Smooth muscle cell (in vitro differentiated cells): ENCODE measurements at regions not wholly inside any gene's neighbourhood (a gene's known extent, or its start where the extent isn't known, plus 50 kb on each side); places are given as distances from the start of the nearest gene placed in this dataset.

ENCODE experiments used
- DNase-seq: peaks from one replicate; lab custom pipeline; 2025; ENCODE audit not compliant: unreplicated experiment; lab: John Stamatoyannopoulos, UW
- H2AFZ ChIP-seq: fragments of 200-600 bp; sonication (generic); 2 replicates; pipeline ENCODE4 v1.6.0; 2016; ENCODE audit warnings: antibody characterized with exemption, low read depth, mild to moderate bottlenecking
- H3F3A ChIP-seq: fragments of 200-600 bp; sonication (generic); 2 replicates; pipeline ENCODE4 v1.6.0; 2017; ENCODE audit warnings: antibody characterized with exemption, low read depth
- H3K27ac ChIP-seq: fragments of 200-600 bp; sonication (generic); 2 replicates; pipeline ENCODE4 v1.5.1; 2016; ENCODE audit warnings: low read depth, mild to moderate bottlenecking
- H3K27me3 ChIP-seq: fragments of 200-600 bp; sonication (generic); 2 replicates; pipeline ENCODE4 v1.6.1; 2016; ENCODE audit warnings: low read depth, mild to moderate bottlenecking
- H3K36me3 ChIP-seq: fragments of 200-600 bp; sonication (generic); 2 replicates; pipeline ENCODE4 v1.5.1; 2016; ENCODE audit warnings: low read depth
- H3K4me1 ChIP-seq: fragments of 200-600 bp; sonication (generic); 2 replicates; pipeline ENCODE4 v1.5.1; 2016; ENCODE audit warnings: low read depth
- H3K4me2 ChIP-seq: fragments of 200-600 bp; sonication (generic); 2 replicates; pipeline ENCODE4 v1.6.0; 2016; ENCODE audit warnings: mild to moderate bottlenecking
- H3K4me3 ChIP-seq: fragments of 200-600 bp; sonication (generic); 2 replicates; pipeline ENCODE4 v1.5.1; 2016; ENCODE audit warnings: mild to moderate bottlenecking
- H3K79me2 ChIP-seq: fragments of 200-600 bp; sonication (generic); 2 replicates; pipeline ENCODE4 v1.6.0; 2016; ENCODE audit warnings: low read depth, mild to moderate bottlenecking
- H3K9ac ChIP-seq: fragments of 200-600 bp; sonication (generic); 2 replicates; pipeline ENCODE4 v1.6.0; 2016; ENCODE audit warnings: low read depth
- H3K9me3 ChIP-seq: fragments of 200-600 bp; sonication (generic); replicated peaks from 2 replicates; pipeline ENCODE4 v1.5.1; 2016; ENCODE audit warnings: low read depth
- H4K20me1 ChIP-seq: fragments of 200-600 bp; sonication (generic); 2 replicates; pipeline ENCODE4 v1.6.0; 2016; ENCODE audit warnings: low read depth
- CTCF ChIP-seq: fragments of 200-600 bp; sonication (generic); IDR thresholded peaks from 2 replicates; pipeline ENCODE4 v1.5.1; 2017; ENCODE audit warnings: borderline replicate concordance, mild to moderate bottlenecking, antibody characterized with exemption; ENCODE audit not compliant: insufficient read depth, poor library complexity, severe bottlenecking
- WGBS: methylation state at CpG from one replicate; pipeline ENCODE4 v1.1.7; 2016; ENCODE audit warnings: low lambda C conversion rate; 5-methylcytosine and 5-hydroxymethylcytosine counted together

GRCh38 chr11:114914231-114915005, 236.1 kb downstream of the NXPE2 start:
- H3K4me2 ChIP-seq, result no peak overlapping the region
- H3K27ac ChIP-seq, result no peak overlapping the region
- H2AFZ ChIP-seq, result no peak overlapping the region
- no peaks in the 10 kb centered on the region for H3K4me1 ChIP-seq
- H3K27me3 ChIP-seq, result peaks cover 31% of the 10 kb centered on the region
- H3K9me3 ChIP-seq, result no peaks in the 10 kb centered on the region
- DNase-seq, result no peak
- no peaks in the 10 kb centered on the region for H3F3A ChIP-seq
- WGBS, result 91% methylated on average over 1 of the region's 1 CpG
- no peak overlapping the region for H3K9ac ChIP-seq
- H3K4me3 ChIP-seq, result no peak overlapping the region
- H4K20me1 ChIP-seq, result no peaks in the 10 kb centered on the region
- no peaks in the 10 kb centered on the region for H3K36me3 ChIP-seq
- no peaks in the 10 kb centered on the region for H3K79me2 ChIP-seq
- no peak for TF ChIP-seq CTCF

- Histone ChIP-seq H3K4me2 (no peak overlapping the region), H3K36me3 (no peaks in the 10 kb centered on the region), H3K27me3 (peaks cover 37% of the 10 kb centered on the region), H4K20me1 (no peaks in the 10 kb centered on the region), H3K9me3 (no peaks in the 10 kb centered on the region), H3K4me1 (no peaks in the 10 kb centered on the region), H3K9ac (no peak overlapping the region), H2AFZ (no peak overlapping the region), H3K27ac (no peak overlapping the region), H3K79me2 (no peaks in the 10 kb centered on the region), H3K4me3 (no peak overlapping the region), H3F3A (no peaks in the 10 kb centered on the region)
- DNase-seq, result no peak
- 91% methylated on average over 13 of the region's 13 CpGs for WGBS
- TF ChIP-seq CTCF, result no peak
Observed at GRCh38 chr11:114915871-114916805, 237.8 kb downstream of the NXPE2 start.

DNA sequence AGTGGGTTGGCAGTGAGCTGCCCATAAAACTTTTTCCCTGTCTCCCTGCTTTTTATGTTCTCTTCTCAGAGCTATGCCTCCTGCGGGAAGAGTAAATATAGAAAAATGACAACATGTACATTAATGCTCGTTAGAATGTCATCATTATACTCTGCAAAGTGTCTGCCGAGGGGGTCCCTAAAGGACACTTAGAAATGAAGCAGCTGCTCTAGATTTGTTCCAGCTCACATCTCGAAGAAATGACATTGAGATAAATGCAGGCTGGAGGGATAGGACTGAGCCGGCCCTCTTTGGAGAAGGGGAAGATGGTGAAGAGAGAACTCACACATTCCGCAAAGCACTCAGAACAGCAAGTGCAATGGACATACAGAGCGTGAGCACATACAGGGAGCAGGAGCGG, 240.0 kb downstream of the NXPE2 start:
- no peak for TF ChIP-seq CTCF
- Histone ChIP-seq H3K4me2 (no peak overlapping the region), H3K27me3 (peaks cover 44% of the 10 kb centered on the region), H4K20me1 (no peaks in the 10 kb centered on the region), H3K4me3 (no peak overlapping the region), H3F3A (no peaks in the 10 kb centered on the region), H2AFZ (no peak overlapping the region), H3K27ac (no peak overlapping the region), H3K9me3 (no peaks in the 10 kb centered on the region), H3K9ac (no peak overlapping the region), H3K36me3 (no peaks in the 10 kb centered on the region), H3K4me1 (no peaks in the 10 kb centered on the region), H3K79me2 (no peaks in the 10 kb centered on the region)
- no peak for DNase-seq
- WGBS, result 93% methylated on average over 8 of the region's 8 CpGs
